H9 (cell line): ENCODE measurements at regions not wholly inside any gene's neighbourhood (a gene's known extent, or its start where the extent isn't known, plus 50 kb on each side); places are given as distances from the start of the nearest gene placed in this dataset.

Experiments
- DNase-seq: peaks from one replicate; pipeline ENCODE4 v3.0.0-alpha.2; 2017
- H2AFZ ChIP-seq: one replicate; pipeline ENCODE4 v1.6.1; 2013; ENCODE audit warnings: mild to moderate bottlenecking, low read length, control low read depth, moderate library complexity
- H2AK5ac ChIP-seq: 2 replicates; pipeline ENCODE4 v1.6.1; 2013; ENCODE audit warnings: low read length, control low read depth, mixed read lengths; ENCODE audit not compliant: insufficient read length
- H2BK120ac ChIP-seq: one replicate; pipeline ENCODE4 v1.6.1; 2013; ENCODE audit warnings: low read depth, mild to moderate bottlenecking, low read length, control low read depth, inconsistent platforms; ENCODE audit not compliant: poor library complexity, severe bottlenecking
- H2BK12ac ChIP-seq: 2 replicates; pipeline ENCODE4 v1.6.1; 2013; ENCODE audit warnings: low read length, control low read depth, mixed read lengths, low read depth; ENCODE audit not compliant: insufficient read length
- H2BK15ac ChIP-seq: 2 replicates; pipeline ENCODE4 v1.6.1; 2013; ENCODE audit warnings: low read depth, low read length, control low read depth
- H2BK20ac ChIP-seq: one replicate; pipeline ENCODE4 v1.6.1; 2013; ENCODE audit warnings: low read depth, mild to moderate bottlenecking, low read length, control low read depth, inconsistent platforms; ENCODE audit not compliant: poor library complexity, severe bottlenecking
- H2BK5ac ChIP-seq: 2 replicates; pipeline ENCODE4 v1.6.1; 2013; ENCODE audit warnings: low read length, control low read depth, mixed read lengths; ENCODE audit not compliant: insufficient read length
- H3K14ac ChIP-seq: 2 replicates; pipeline ENCODE4 v1.6.1; 2013; ENCODE audit warnings: low read length, control low read depth; ENCODE audit not compliant: insufficient read depth
- H3K18ac ChIP-seq: 2 replicates; pipeline ENCODE4 v1.6.1; 2013; ENCODE audit warnings: low read depth, mild to moderate bottlenecking, mixed read lengths, low read length, control low read depth; ENCODE audit not compliant: insufficient read length
- H3K23ac ChIP-seq: 2 replicates; pipeline ENCODE4 v1.6.1; 2013; ENCODE audit warnings: low read length, control low read depth, mixed read lengths, low read depth; ENCODE audit not compliant: insufficient read length
- H3K23me2 ChIP-seq: 2 replicates; pipeline ENCODE4 v1.6.1; 2013; ENCODE audit warnings: low read depth, mild to moderate bottlenecking, mixed read lengths, low read length, control low read depth; ENCODE audit not compliant: insufficient read length, poor library complexity, severe bottlenecking
- H3K27ac ChIP-seq: 2 replicates; pipeline ENCODE4 v1.5.1; 2013; ENCODE audit warnings: low read length, control low read depth, mixed read lengths, low read depth; ENCODE audit not compliant: insufficient read length
- H3K27me3 ChIP-seq: 2 replicates; pipeline ENCODE4 v1.6.1; 2013; ENCODE audit warnings: low read length, control low read depth, inconsistent platforms; ENCODE audit not compliant: insufficient read depth
- H3K4ac ChIP-seq: 2 replicates; pipeline ENCODE4 v1.6.1; 2013; ENCODE audit warnings: low read depth, mild to moderate bottlenecking, control low read depth, inconsistent platforms, low read length, moderate library complexity
- H3K4me1 ChIP-seq: 2 replicates; pipeline ENCODE4 v1.6.1; 2013; ENCODE audit warnings: low read length, control low read depth, inconsistent platforms; ENCODE audit not compliant: insufficient read depth
- H3K4me2 ChIP-seq: 2 replicates; pipeline ENCODE4 v1.6.1; 2013; ENCODE audit warnings: low read length, control low read depth, mixed read lengths; ENCODE audit not compliant: insufficient read length, insufficient read depth
- H3K56ac ChIP-seq: 2 replicates; pipeline ENCODE4 v1.6.1; 2013; ENCODE audit warnings: low read depth, mild to moderate bottlenecking, mixed read lengths, low read length, control low read depth; ENCODE audit not compliant: insufficient read length
- H3K79me1 ChIP-seq: 2 replicates; pipeline ENCODE4 v1.6.1; 2013; ENCODE audit warnings: low read depth, mild to moderate bottlenecking, moderate library complexity, low read length, control low read depth, inconsistent platforms; ENCODE audit not compliant: insufficient read depth, poor library complexity, severe bottlenecking
- H3K79me2 ChIP-seq: 2 replicates; pipeline ENCODE4 v1.6.1; 2013; ENCODE audit warnings: low read length, control low read depth, inconsistent platforms; ENCODE audit not compliant: insufficient read depth
- H3K9ac ChIP-seq: 2 replicates; pipeline ENCODE4 v1.6.1; 2013; ENCODE audit warnings: low read length, control low read depth, mixed read lengths; ENCODE audit not compliant: insufficient read length; ENCODE audit errors: extremely low read depth
- H3K9me3 ChIP-seq: one replicate; pipeline ENCODE4 v1.6.1; 2013; ENCODE audit warnings: low read depth, low read length, inconsistent platforms; ENCODE audit not compliant: control insufficient read depth
- H3T11ph ChIP-seq: one replicate; pipeline ENCODE4 v1.6.1; 2013; ENCODE audit warnings: mild to moderate bottlenecking, low read length, control low read depth, inconsistent platforms
- H4K20me1 ChIP-seq: one replicate; pipeline ENCODE4 v1.6.1; 2013; ENCODE audit not compliant: control insufficient read depth, insufficient read length, insufficient read depth
- H4K5ac ChIP-seq: 2 replicates; pipeline ENCODE4 v1.6.1; 2013; ENCODE audit warnings: low read depth, mild to moderate bottlenecking, mixed read lengths, low read length, control low read depth; ENCODE audit not compliant: insufficient read length
- H4K8ac ChIP-seq: replicated peaks from 2 replicates; pipeline ENCODE4 v1.6.1; 2013; ENCODE audit warnings: low read length, control low read depth, mixed read lengths, low read depth; ENCODE audit not compliant: insufficient read length
- H4K91ac ChIP-seq: 2 replicates; pipeline ENCODE4 v1.6.1; 2013; ENCODE audit warnings: low read depth, mild to moderate bottlenecking, moderate library complexity, mixed read lengths, low read length, control low read depth; ENCODE audit not compliant: insufficient read length
- H3K27ac Mint-ChIP-seq, 3 experiments: 2 replicates in 2 of 3; 3 replicates in 1 of 3; pipeline ENCODE4 v1.8.0; 2020 to 2021; ENCODE audit warnings: mixed read lengths in 3 of 3, mild to moderate bottlenecking in 1 of 3, moderate library complexity in 1 of 3
- H3K27me3 Mint-ChIP-seq: 2 replicates; pipeline ENCODE4 v1.8.0; 2021; ENCODE audit warnings: low read depth, mild to moderate bottlenecking, moderate library complexity, mixed read lengths
- H3K36me3 Mint-ChIP-seq, 3 experiments: 2 replicates in 2 of 3; 3 replicates in 1 of 3; pipeline ENCODE4 v1.8.0; 2020 to 2021; ENCODE audit warnings: low read depth in 3 of 3, mixed read lengths in 3 of 3; ENCODE audit not compliant: insufficient read depth in 1 of 3
- H3K4me1 Mint-ChIP-seq, 2 experiments: 2 replicates each; pipeline ENCODE4 v1.8.0; 2020; ENCODE audit warnings: mixed read lengths in 2 of 2
- H3K4me3 Mint-ChIP-seq, 2 experiments: 2 replicates in 1 of 2; 3 replicates in 1 of 2; pipeline ENCODE4 v1.8.0; 2020 to 2021; ENCODE audit warnings: mild to moderate bottlenecking in 2 of 2, mixed read lengths in 2 of 2, moderate library complexity in 1 of 2
- H3K9me3 Mint-ChIP-seq, 2 experiments: 2 replicates in 1 of 2; 3 replicates in 1 of 2; pipeline ENCODE4 v1.8.0; 2020; ENCODE audit warnings: mild to moderate bottlenecking in 2 of 2, mixed read lengths in 2 of 2, moderate library complexity in 1 of 2
- CTCF ChIP-seq: fragments of 200-600 bp; sonication (generic); conservative IDR thresholded peaks from 3 replicates; pipeline ENCODE4 v1.8.0; 2021; ENCODE audit warnings: antibody characterized with exemption, mild to moderate bottlenecking
- WGBS: extraction: QIAGEN DNeasy Blood & Tissue Kit; methylation state at CpG from one replicate; pipeline ENCODE4 v1.1.7; 2013; ENCODE audit warnings: missing lambda C conversion rate, low lambda C conversion rate, mixed read lengths; ENCODE audit not compliant: insufficient read length; ENCODE audit errors: extremely low coverage; 5-methylcytosine and 5-hydroxymethylcytosine counted together

GRCh38 chr5:91532281-91532680 lies 149.2 kb upstream of the ARRDC3 start:
- Histone ChIP-seq H3K27ac (no peak overlapping the region), H3K9ac (no peak overlapping the region), H3K4me1 (no peaks in the 10 kb centered on the region), H3K56ac (no peak overlapping the region), H2BK12ac (no peak overlapping the region), H2BK15ac (no peak overlapping the region), H3K27me3 (no peaks in the 10 kb centered on the region), H3T11ph (no peak overlapping the region), H2BK20ac (no peak overlapping the region), H2BK120ac (no peak overlapping the region), H3K23ac (no peak overlapping the region), H4K5ac (no peak overlapping the region), H3K79me2 (no peaks in the 10 kb centered on the region), H4K8ac (no peak overlapping the region), H3K9me3 (no peaks in the 10 kb centered on the region), H3K4me2 (no peak overlapping the region), H3K23me2 (no peaks in the 10 kb centered on the region), H4K20me1 (no peaks in the 10 kb centered on the region), H2BK5ac (no peak overlapping the region), H2AK5ac (no peak overlapping the region), H3K4ac (no peak overlapping the region), H2AFZ (no peak overlapping the region), H3K14ac (no peak overlapping the region), H4K91ac (no peak overlapping the region), H3K79me1 (no peaks in the 10 kb centered on the region), H3K18ac (no peak overlapping the region)
- H3K4me3 Mint-ChIP-seq, result no peak overlapping the region
- no peak for TF ChIP-seq CTCF
- WGBS, result no CpG with 5 or more reads among the region's 1 CpG
- H3K27me3 Mint-ChIP-seq, result no peaks in the 10 kb centered on the region
- no peak for DNase-seq
- peaks cover 0 to 8% of the 10 kb centered on the region in 2 experiments; a peak in 1 of 4 replicates for H3K4me1 Mint-ChIP-seq
- peak overlapping the region in 1 of 3 experiments; percentile 72; a peak in 1 of 7 replicates for H3K27ac Mint-ChIP-seq
- H3K9me3 Mint-ChIP-seq, result peaks cover 4% of the 10 kb centered on the region in 2 experiments; a peak in 4 of 5 replicates
- H3K36me3 Mint-ChIP-seq, result peaks cover 0 to 4% (median 2%) of the 10 kb centered on the region in 3 experiments; a peak in 1 of 7 replicates
